NB4 (cell line): ENCODE measurements at regions not wholly inside any gene's neighbourhood (a gene's known extent, or its start where the extent isn't known, plus 50 kb on each side); places are given as distances from the start of the nearest gene placed in this dataset.

ENCODE experiments used
- MYC ChIP-seq: IDR thresholded peaks from 2 replicates; pipeline ENCODE4 v1.6.1; 2011; ENCODE audit warnings: low read depth, low read length
- TF ChIP-seq, protein P1 (sequence below): IDR thresholded peaks from one replicate; pipeline ENCODE4 v1.5.1; 2012; ENCODE audit warnings: low read depth, low read length

DNA sequence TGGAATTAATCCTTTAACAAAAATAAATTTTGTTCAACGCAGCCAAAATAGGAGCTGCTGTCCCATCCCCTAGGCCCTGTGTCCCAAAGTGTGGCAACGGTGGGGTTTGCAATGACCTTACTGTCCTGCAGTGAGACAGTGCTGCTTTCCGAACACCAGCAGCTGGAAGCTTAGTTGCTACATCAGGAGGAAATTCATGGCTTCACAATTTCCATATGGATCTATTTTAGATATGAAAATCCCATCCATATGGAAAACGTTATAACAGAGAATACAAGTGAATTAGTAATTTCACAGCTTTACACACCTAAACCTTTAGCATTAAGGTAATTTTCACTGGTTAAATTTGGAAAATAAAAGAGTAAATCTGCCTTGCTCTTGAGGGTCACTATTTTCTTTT lies 396.3 kb upstream of the TENM3 start:
- TF ChIP-seq, protein P1, sequence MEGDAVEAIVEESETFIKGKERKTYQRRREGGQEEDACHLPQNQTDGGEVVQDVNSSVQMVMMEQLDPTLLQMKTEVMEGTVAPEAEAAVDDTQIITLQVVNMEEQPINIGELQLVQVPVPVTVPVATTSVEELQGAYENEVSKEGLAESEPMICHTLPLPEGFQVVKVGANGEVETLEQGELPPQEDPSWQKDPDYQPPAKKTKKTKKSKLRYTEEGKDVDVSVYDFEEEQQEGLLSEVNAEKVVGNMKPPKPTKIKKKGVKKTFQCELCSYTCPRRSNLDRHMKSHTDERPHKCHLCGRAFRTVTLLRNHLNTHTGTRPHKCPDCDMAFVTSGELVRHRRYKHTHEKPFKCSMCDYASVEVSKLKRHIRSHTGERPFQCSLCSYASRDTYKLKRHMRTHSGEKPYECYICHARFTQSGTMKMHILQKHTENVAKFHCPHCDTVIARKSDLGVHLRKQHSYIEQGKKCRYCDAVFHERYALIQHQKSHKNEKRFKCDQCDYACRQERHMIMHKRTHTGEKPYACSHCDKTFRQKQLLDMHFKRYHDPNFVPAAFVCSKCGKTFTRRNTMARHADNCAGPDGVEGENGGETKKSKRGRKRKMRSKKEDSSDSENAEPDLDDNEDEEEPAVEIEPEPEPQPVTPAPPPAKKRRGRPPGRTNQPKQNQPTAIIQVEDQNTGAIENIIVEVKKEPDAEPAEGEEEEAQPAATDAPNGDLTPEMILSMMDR, result no peak
- TF ChIP-seq MYC, result no peak
